ENCODE measurements at regions not wholly inside any gene's neighbourhood (a gene's known extent, or its start where the extent isn't known, plus 50 kb on each side); places are given as distances from the start of the nearest gene placed in this dataset.

GRCh38 chr14:76951166-76951565 is 77.3 kb downstream of the IRF2BPL start:
- no peak for TF ChIP-seq CTCF (IDR thresholded peaks at IDR 0.05)
- TF ChIP-seq POLR2AphosphoS5 (IDR thresholded peaks at IDR 0.05), result no peak
- no peak for TF ChIP-seq POLR2A (IDR thresholded peaks at IDR 0.05)
